Hepatocyte (in vitro differentiated cells): ENCODE measurements at regions not wholly inside any gene's neighbourhood (a gene's known extent, or its start where the extent isn't known, plus 50 kb on each side); places are given as distances from the start of the nearest gene placed in this dataset.

Experiments
- DNase-seq: peaks from one replicate; pipeline ENCODE4 v3.0.0-alpha.2; 2016; ENCODE audit warnings: low spot score
- H2AFZ ChIP-seq: fragments of 200-600 bp; sonication (generic); 2 replicates; pipeline ENCODE4 v1.6.0; 2016; ENCODE audit warnings: antibody characterized with exemption, mild to moderate bottlenecking
- H3K27ac ChIP-seq: fragments of 200-600 bp; sonication (generic); 2 replicates; pipeline ENCODE4 v1.5.1; 2016; ENCODE audit warnings: mild to moderate bottlenecking
- H3K27me3 ChIP-seq: fragments of 200-600 bp; sonication (generic); 2 replicates; pipeline ENCODE4 v1.6.1; 2016
- H3K36me3 ChIP-seq: fragments of 200-600 bp; sonication (generic); replicated peaks from 2 replicates; pipeline ENCODE4 v1.5.1; 2016; ENCODE audit warnings: low read depth; ENCODE audit not compliant: insufficient read depth
- H3K4me1 ChIP-seq: fragments of 200-600 bp; sonication (generic); 2 replicates; pipeline ENCODE4 v1.5.1; 2016; ENCODE audit warnings: mild to moderate bottlenecking, moderate library complexity; ENCODE audit not compliant: insufficient read depth
- H3K4me2 ChIP-seq: fragments of 200-600 bp; sonication (generic); 2 replicates; pipeline ENCODE4 v1.6.0; 2016
- H3K4me3 ChIP-seq: fragments of 200-600 bp; sonication (generic); 2 replicates; pipeline ENCODE4 v1.5.1; 2016; ENCODE audit warnings: mild to moderate bottlenecking
- H3K79me2 ChIP-seq: fragments of 200-600 bp; sonication (generic); 2 replicates; pipeline ENCODE4 v1.6.0; 2017; ENCODE audit warnings: mild to moderate bottlenecking
- H3K9me2 ChIP-seq: fragments of 200-600 bp; sonication (generic); replicated peaks from 2 replicates; pipeline ENCODE4 v1.6.0; 2017; ENCODE audit warnings: mild to moderate bottlenecking; ENCODE audit not compliant: insufficient read depth
- H3K9me3 ChIP-seq: fragments of 200-600 bp; sonication (generic); 2 replicates; pipeline ENCODE4 v1.5.1; 2016; ENCODE audit warnings: low read depth, mild to moderate bottlenecking
- H4K20me1 ChIP-seq: fragments of 200-600 bp; sonication (generic); 2 replicates; pipeline ENCODE4 v1.6.0; 2016; ENCODE audit warnings: mild to moderate bottlenecking; ENCODE audit not compliant: insufficient read depth, poor library complexity, severe bottlenecking
- EZH2 ChIP-seq: fragments of 200-600 bp; sonication (generic); IDR thresholded peaks from 2 replicates; pipeline ENCODE4 v1.6.1; 2016; ENCODE audit warnings: antibody characterized with exemption, mild to moderate bottlenecking, borderline replicate concordance
- EZH2phosphoT487 ChIP-seq: fragments of 200-600 bp; sonication (generic); IDR thresholded peaks from one replicate; pipeline ENCODE4 v1.6.1; 2018; ENCODE audit warnings: antibody characterized with exemption, mild to moderate bottlenecking, low read depth, moderate library complexity; ENCODE audit not compliant: unreplicated experiment, severe bottlenecking
- WGBS: methylation state at CpG from one replicate; pipeline ENCODE4 v1.1.6; 2016; ENCODE audit warnings: low lambda C conversion rate; ENCODE audit errors: missing lambda C conversion rate; 5-methylcytosine and 5-hydroxymethylcytosine counted together
- TF ChIP-seq, protein P1 (sequence below): fragments of 200-600 bp; sonication (generic); IDR thresholded peaks from 2 replicates; pipeline ENCODE4 v1.5.1; 2016; ENCODE audit warnings: antibody characterized with exemption, mild to moderate bottlenecking; ENCODE audit not compliant: poor library complexity

DNA sequence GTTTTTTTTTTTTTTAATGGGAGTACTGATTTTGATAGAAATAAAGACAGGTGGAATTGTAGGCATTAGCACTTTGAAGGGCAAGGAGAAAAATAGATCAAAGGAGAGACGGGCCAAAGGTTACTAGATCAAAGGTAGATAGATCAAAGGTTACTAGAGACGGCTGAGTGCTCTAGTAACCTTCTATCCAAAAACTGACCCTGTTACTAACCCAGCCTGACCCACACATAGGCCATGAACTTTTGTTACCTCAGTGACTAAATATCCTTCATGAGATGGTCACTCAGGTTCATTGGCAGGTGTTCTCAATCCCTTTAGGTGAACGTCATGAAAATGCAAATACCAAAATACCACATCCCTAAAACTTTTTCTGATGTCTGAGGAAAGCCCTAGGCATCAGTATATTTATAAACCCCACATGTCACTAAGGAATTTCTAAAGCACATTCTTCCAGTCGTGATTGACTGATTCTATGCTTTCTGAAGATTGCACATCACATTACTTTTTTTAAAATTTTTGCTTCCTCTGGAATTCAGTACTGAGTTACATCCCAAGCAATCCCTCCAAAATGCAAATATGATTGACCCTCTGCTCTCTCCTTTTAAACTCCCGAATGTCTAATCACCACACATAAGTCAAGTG lies 772.7 kb downstream of the BRINP1 start:
- no peak overlapping the region for H2AFZ ChIP-seq
- H3K4me3 ChIP-seq, result no peak overlapping the region
- no peaks in the 10 kb centered on the region for H3K27me3 ChIP-seq
- H3K9me2 ChIP-seq, result no peaks in the 10 kb centered on the region
- H4K20me1 ChIP-seq, result no peaks in the 10 kb centered on the region
- no peaks in the 10 kb centered on the region for H3K79me2 ChIP-seq
- H3K4me1 ChIP-seq, result no peaks in the 10 kb centered on the region
- no peaks in the 10 kb centered on the region for H3K9me3 ChIP-seq
- no peak for DNase-seq
- H3K4me2 ChIP-seq, result no peak overlapping the region
- 43% methylated on average over 5 of the region's 5 CpGs for WGBS
- H3K27ac ChIP-seq, result no peak overlapping the region
- H3K36me3 ChIP-seq, result no peaks in the 10 kb centered on the region
- TF ChIP-seq, protein P1, sequence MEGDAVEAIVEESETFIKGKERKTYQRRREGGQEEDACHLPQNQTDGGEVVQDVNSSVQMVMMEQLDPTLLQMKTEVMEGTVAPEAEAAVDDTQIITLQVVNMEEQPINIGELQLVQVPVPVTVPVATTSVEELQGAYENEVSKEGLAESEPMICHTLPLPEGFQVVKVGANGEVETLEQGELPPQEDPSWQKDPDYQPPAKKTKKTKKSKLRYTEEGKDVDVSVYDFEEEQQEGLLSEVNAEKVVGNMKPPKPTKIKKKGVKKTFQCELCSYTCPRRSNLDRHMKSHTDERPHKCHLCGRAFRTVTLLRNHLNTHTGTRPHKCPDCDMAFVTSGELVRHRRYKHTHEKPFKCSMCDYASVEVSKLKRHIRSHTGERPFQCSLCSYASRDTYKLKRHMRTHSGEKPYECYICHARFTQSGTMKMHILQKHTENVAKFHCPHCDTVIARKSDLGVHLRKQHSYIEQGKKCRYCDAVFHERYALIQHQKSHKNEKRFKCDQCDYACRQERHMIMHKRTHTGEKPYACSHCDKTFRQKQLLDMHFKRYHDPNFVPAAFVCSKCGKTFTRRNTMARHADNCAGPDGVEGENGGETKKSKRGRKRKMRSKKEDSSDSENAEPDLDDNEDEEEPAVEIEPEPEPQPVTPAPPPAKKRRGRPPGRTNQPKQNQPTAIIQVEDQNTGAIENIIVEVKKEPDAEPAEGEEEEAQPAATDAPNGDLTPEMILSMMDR, result no peak
- TF ChIP-seq EZH2 (no peak), EZH2phosphoT487 (no peak)

DNA sequence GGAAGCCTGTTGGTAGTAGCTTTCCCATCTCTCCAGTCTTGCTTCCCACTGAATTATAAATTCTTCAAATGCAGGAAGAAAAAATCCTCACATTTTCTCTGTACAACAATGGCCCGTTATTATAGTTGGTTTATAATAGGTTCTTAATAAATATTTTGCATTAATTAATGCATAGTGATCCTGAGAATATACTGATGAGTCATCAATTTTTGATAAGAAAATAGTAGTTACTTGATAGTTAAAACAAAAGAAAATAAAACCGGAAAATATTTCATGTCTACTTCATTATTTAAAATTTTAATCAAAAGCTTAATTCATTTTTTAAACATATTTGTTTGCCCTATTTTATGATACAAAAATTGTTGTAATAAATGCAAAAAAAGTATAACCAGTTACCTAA lies 762.6 kb downstream of the BRINP1 start:
- H3K4me1 ChIP-seq, result no peaks in the 10 kb centered on the region
- no peaks in the 10 kb centered on the region for H3K36me3 ChIP-seq
- H3K4me2 ChIP-seq, result no peak overlapping the region
- no peak overlapping the region for H3K27ac ChIP-seq
- H3K9me3 ChIP-seq, result no peaks in the 10 kb centered on the region
- no peaks in the 10 kb centered on the region for H3K79me2 ChIP-seq
- DNase-seq, result no peak
- no peaks in the 10 kb centered on the region for H3K27me3 ChIP-seq
- H2AFZ ChIP-seq, result no peak overlapping the region
- H3K9me2 ChIP-seq, result no peaks in the 10 kb centered on the region
- no peaks in the 10 kb centered on the region for H4K20me1 ChIP-seq
- H3K4me3 ChIP-seq, result no peak overlapping the region
- WGBS, result 94% methylated on average over 2 of the region's 2 CpGs
- TF ChIP-seq, protein P1, result no peak
- TF ChIP-seq EZH2phosphoT487, result no peak
- no peak for TF ChIP-seq EZH2

- 79% methylated on average over 3 of the region's 3 CpGs for WGBS
- Histone ChIP-seq H3K9me3 (no peaks in the 10 kb centered on the region), H3K79me2 (no peaks in the 10 kb centered on the region), H3K4me2 (no peak overlapping the region), H3K9me2 (no peaks in the 10 kb centered on the region), H3K27ac (no peak overlapping the region), H3K4me1 (no peaks in the 10 kb centered on the region), H4K20me1 (no peaks in the 10 kb centered on the region), H3K4me3 (no peak overlapping the region), H3K36me3 (no peaks in the 10 kb centered on the region), H3K27me3 (no peaks in the 10 kb centered on the region), H2AFZ (no peak overlapping the region)
- no peak for DNase-seq
- TF ChIP-seq, protein P1, result no peak
- TF ChIP-seq EZH2phosphoT487 (no peak), EZH2 (no peak)
Observed at GRCh38 chr9:118609355-118610044, 759.7 kb downstream of the BRINP1 start.
